ENCODE measurements at regions not wholly inside any gene's neighbourhood (a gene's known extent, or its start where the extent isn't known, plus 50 kb on each side); places are given as distances from the start of the nearest gene placed in this dataset.

GRCh38 chr3:76941376-76941775 is 98.5 kb upstream of the ROBO2 start:
- WGBS, 2 donors: 72 to 73% methylated on average over 4 of the region's 4 CpGs
- no peak overlapping the region for H3K4me3 ChIP-seq (ENCODE audit: low read depth, poor library complexity, severe bottlenecking)
- no peak for TF ChIP-seq POLR2A (IDR thresholded peaks at IDR 0.05)
- TF ChIP-seq, protein P1, sequence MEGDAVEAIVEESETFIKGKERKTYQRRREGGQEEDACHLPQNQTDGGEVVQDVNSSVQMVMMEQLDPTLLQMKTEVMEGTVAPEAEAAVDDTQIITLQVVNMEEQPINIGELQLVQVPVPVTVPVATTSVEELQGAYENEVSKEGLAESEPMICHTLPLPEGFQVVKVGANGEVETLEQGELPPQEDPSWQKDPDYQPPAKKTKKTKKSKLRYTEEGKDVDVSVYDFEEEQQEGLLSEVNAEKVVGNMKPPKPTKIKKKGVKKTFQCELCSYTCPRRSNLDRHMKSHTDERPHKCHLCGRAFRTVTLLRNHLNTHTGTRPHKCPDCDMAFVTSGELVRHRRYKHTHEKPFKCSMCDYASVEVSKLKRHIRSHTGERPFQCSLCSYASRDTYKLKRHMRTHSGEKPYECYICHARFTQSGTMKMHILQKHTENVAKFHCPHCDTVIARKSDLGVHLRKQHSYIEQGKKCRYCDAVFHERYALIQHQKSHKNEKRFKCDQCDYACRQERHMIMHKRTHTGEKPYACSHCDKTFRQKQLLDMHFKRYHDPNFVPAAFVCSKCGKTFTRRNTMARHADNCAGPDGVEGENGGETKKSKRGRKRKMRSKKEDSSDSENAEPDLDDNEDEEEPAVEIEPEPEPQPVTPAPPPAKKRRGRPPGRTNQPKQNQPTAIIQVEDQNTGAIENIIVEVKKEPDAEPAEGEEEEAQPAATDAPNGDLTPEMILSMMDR (IDR thresholded peaks at IDR 0.05): no peak
- no peak for DNase-seq (ENCODE audit: low spot score in 2 of 2)
- intact Hi-C loops (cut with DNase I; ENCODE audit: low total_unique reads): no loop called here

GRCh38 chr3:76942101-76942500 is 97.8 kb upstream of the ROBO2 start:
- TF ChIP-seq POLR2A (IDR thresholded peaks at IDR 0.05): no peak
- TF ChIP-seq, protein P1 (IDR thresholded peaks at IDR 0.05): no peak
- no peak overlapping the region for H3K4me3 ChIP-seq (ENCODE audit: low read depth, poor library complexity, severe bottlenecking)
- 71 to 79% methylated on average over 2 of the region's 2 CpGs for WGBS, 2 donors
- intact Hi-C loops (cut with DNase I; ENCODE audit: low total_unique reads): no loop called here
- no peak for DNase-seq (ENCODE audit: low spot score in 2 of 2)

GRCh38 chr3:76943058-76943457 is 96.8 kb upstream of the ROBO2 start:
- intact Hi-C loops (cut with DNase I; ENCODE audit: low total_unique reads): no loop called here
- H3K4me3 ChIP-seq (ENCODE audit: low read depth, poor library complexity, severe bottlenecking): no peak overlapping the region
- WGBS, 2 donors: 67 to 75% methylated on average over 3 of the region's 3 CpGs
- no peak for DNase-seq (ENCODE audit: low spot score in 2 of 2)
- no peak for TF ChIP-seq POLR2A (IDR thresholded peaks at IDR 0.05)

DNA sequence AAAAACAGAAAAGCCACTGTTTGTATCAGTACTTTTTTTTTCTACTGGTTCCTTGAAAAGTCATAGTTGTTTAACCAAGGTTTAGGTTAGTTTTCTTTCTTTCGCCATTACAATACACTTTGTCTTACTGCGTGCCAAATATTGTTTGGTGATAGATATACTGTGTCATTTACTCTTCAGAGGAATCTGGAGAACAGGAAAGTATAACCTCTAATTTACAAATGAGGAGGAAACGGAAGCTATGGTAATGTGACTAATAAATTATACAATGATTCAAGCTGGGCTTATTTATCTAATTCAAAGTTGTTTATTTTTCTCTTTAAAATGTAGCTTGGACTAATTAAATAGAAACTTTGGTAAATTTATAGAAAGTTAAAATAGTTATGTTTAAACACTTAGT is 96.2 kb upstream of the ROBO2 start:
- intact Hi-C loops (cut with DNase I; ENCODE audit: low total_unique reads): no loop called here
- no peak for DNase-seq (ENCODE audit: low spot score in 2 of 2)
- 66 to 71% methylated on average over 3 of the region's 3 CpGs for WGBS, 2 donors
- no peak for TF ChIP-seq POLR2A (IDR thresholded peaks at IDR 0.05)
- TF ChIP-seq, protein P1 (IDR thresholded peaks at IDR 0.05): no peak
- no peak overlapping the region for H3K4me3 ChIP-seq (ENCODE audit: low read depth, poor library complexity, severe bottlenecking)

- intact Hi-C loops (cut with DNase I; ENCODE audit: low total_unique reads): no loop called here
- no peak overlapping the region for H3K4me3 ChIP-seq (ENCODE audit: low read depth, poor library complexity, severe bottlenecking)
- WGBS, 2 donors: 84 to 96% methylated on average over 3 of the region's 3 CpGs
- TF ChIP-seq POLR2A (IDR thresholded peaks at IDR 0.05): no peak
- no peak for DNase-seq (ENCODE audit: low spot score in 2 of 2)
These were observed 90.9 kb upstream of the ROBO2 start for GRCh38 chr3:76949033-76949432.

DNA sequence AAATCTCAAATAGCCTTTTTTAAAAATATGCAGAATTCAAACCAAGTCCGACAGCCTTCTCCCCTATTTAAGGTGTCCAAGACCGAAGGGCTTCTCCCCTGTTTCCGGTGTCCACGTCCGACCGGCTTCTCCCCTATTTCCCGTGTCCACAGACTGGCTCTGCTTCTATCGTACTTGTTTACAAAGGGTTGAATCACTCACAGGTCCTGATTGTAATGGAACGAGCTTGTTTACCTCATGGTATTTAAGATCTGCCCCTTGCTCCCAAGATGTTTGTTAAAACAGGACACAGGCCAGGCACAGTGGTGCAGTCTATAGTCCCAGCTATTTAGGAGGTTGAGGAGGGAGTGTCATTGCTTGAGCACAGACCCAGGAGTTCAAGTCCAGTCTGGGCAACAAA is 90.4 kb upstream of the ROBO2 start:
- H3K4me3 ChIP-seq (ENCODE audit: low read depth, poor library complexity, severe bottlenecking): no peak overlapping the region
- 93 to 95% methylated on average over 9 of the region's 9 CpGs for WGBS, 2 donors
- TF ChIP-seq POLR2A (IDR thresholded peaks at IDR 0.05): no peak
- TF ChIP-seq, protein P1 (IDR thresholded peaks at IDR 0.05): no peak
- no peak for DNase-seq (ENCODE audit: low spot score in 2 of 2)
- intact Hi-C loops (cut with DNase I; ENCODE audit: low total_unique reads): no loop called here

DNA sequence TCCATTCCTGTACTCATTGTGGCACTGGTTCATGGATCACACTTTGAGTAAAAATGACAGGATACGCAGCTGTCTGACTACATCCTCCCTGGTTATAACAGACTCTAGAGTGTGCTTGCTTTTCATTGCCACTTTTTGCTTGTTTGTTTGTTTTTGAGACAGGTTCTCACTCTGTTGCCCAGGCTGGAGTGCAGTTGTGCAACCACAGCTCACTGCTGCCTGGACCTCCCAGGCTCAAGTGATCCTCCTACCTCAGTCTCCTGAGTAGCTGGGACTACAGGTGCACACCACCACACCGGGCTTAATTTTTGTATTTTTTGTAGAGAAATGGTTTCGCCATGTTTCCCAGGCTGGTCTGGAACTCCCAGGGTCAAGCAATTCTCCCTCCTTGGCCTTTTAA is 89.3 kb upstream of the ROBO2 start:
- WGBS, 2 donors: 81 to 91% methylated on average over 3 of the region's 3 CpGs
- H3K4me3 ChIP-seq (ENCODE audit: low read depth, poor library complexity, severe bottlenecking): no peak overlapping the region
- intact Hi-C loops (cut with DNase I; ENCODE audit: low total_unique reads): no loop called here
- DNase-seq (ENCODE audit: low spot score in 2 of 2): no peak
- TF ChIP-seq, protein P1 (IDR thresholded peaks at IDR 0.05): no peak

Data from lower leg skin (tissue), 4 donors.